Activated naive CD4-positive, alpha-beta T cell treated with anti-CD3 and anti-CD28 coated beads, Interleukin-2, amount 10 ng/mL, durations not matched to agents 7 days and 5 days (primary cell): ENCODE measurements at regions not wholly inside any gene's neighbourhood (a gene's known extent, or its start where the extent isn't known, plus 50 kb on each side); places are given as distances from the start of the nearest gene placed in this dataset.
"Not testable (repeated sequence)": the region's sequence is repeated elsewhere in the genome, so short reads cannot be mapped to it uniquely, and the experiment has no call there.

ENCODE experiments used
- CTCF ChIA-PET: fragments of 350-600 bp; sonication (Branson Sonifier 250); formaldehyde crosslinking; loops from one replicate; lab custom pipeline; 2021; ENCODE audit warnings: antibody characterized with exemption; lab: Charles Lee
- DNase-seq: peaks from one replicate; pipeline ENCODE4 v3.0.0-alpha.2; 2020
- H3K27ac Mint-ChIP-seq: one replicate; pipeline ENCODE4 v1.8.0; 2021; ENCODE audit warnings: mild to moderate bottlenecking, moderate library complexity, mixed read lengths
- H3K27me3 Mint-ChIP-seq: one replicate; pipeline ENCODE4 v1.8.0; 2021; ENCODE audit warnings: mild to moderate bottlenecking, mixed read lengths
- H3K36me3 Mint-ChIP-seq: one replicate; pipeline ENCODE4 v1.8.0; 2021; ENCODE audit warnings: mixed read lengths
- H3K4me1 Mint-ChIP-seq: one replicate; pipeline ENCODE4 v1.8.0; 2021; ENCODE audit warnings: mixed read lengths
- H3K4me3 Mint-ChIP-seq: one replicate; pipeline ENCODE4 v1.8.0; 2021; ENCODE audit warnings: mild to moderate bottlenecking, moderate library complexity, mixed read lengths
- H3K9me3 Mint-ChIP-seq: one replicate; pipeline ENCODE4 v1.8.0; 2021; ENCODE audit warnings: mixed read lengths

DNA sequence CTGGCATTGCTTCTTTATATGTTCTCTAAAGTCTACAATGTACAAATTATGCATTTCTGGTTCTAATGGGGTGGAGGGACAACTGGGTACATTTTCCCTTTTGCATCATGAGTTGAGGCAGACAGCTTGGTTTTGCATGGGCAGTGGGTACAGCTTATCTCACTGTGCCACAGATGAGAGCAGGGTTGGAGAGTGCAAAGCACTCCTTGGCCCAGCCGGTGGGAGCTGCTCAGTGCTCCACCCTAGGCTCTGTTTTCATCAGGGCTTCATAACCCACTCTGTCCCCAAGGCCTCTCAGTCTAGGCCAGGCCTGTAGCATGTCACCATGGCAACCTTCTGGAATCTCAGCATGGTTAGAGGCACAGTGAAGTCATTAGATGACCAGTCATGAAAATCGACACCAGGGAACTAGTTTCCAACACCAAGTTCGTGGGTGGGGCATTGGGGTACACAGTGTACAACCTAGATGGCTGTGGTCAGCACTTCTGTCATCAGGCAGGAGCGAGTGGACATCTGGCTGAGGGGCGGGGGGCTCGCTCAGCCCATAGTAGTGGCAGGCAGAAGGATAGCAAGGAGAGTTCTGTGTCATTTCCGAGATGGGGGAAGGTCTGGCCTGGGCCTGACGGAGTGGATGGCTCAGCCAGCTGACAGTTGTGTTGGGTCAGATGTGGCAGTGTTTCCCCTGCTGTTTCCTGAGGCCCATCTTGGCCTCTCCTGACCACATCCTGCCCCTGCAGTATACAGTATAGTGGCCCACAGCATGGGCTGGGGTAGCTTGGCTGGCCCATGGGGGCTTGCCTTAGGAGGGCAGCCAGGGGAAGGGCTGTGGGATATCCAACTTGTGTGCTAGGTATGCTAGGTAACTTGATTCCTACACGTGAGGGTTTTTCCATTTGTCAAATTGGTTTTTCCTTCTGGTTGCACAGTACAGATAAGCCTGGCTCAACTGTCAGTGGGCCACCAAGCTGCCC lies 75.7 kb upstream of the PRR23C start:
- H3K9me3 Mint-ChIP-seq, result no peaks in the 10 kb centered on the region
- no peak for DNase-seq
- no peaks in the 10 kb centered on the region for H3K27me3 Mint-ChIP-seq
- no peaks in the 10 kb centered on the region for H3K36me3 Mint-ChIP-seq
- H3K4me1 Mint-ChIP-seq, result no peaks in the 10 kb centered on the region
- no peak overlapping the region for H3K4me3 Mint-ChIP-seq
- no peak overlapping the region for H3K27ac Mint-ChIP-seq
- CTCF ChIA-PET, result interaction anchor here (1.4 to 1.5 kb wide), 2 partner anchors 8 to 10 kb away, joined by 4 to 7 read pairs; no protein-coding TSS in a partner anchor

DNA sequence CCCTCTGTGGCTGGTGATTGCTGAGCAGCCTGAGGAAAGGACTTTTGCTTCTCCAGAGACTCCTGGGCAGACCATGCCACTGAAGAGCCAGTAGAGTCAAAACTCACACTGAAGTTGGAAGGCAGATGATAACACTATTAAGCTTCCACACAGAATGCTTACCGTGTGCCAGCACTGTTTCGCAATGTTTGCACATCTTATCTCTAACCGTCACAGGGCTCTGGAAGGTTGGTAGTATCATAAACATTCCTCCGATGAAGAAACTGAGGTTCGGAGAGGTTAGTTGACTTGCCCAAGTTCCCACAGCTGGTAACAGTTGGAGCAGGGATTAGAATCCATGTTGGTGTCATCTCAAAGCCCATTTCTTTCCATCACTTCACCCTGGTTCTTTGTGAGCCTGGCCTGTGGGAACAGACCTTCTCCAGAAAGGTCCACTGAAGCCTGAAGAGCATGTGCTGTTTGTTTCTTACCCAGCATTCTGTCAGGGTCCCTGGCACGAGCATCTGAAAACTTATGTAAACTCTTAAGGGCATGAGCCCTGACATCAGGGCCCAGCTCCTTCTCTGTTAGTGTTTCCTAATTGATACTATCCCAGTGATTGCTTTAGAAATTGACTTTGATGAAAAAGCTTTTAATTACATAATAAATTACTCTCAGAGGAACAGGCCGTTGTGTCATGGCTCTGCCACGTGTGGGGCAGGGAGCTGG lies 77.0 kb upstream of the PRR23C start:
- Mint-ChIP-seq H3K27ac (no peak overlapping the region), H3K27me3 (no peaks in the 10 kb centered on the region), H3K36me3 (no peaks in the 10 kb centered on the region), H3K9me3 (no peaks in the 10 kb centered on the region), H3K4me1 (no peaks in the 10 kb centered on the region), H3K4me3 (no peak overlapping the region)
- CTCF ChIA-PET, result interaction anchor here (1.4 to 1.5 kb wide), 3 partner anchors 9 to 11 kb away, joined by 3 to 7 read pairs (median 4); no protein-coding TSS in a partner anchor
- DNase-seq, result no peak

DNA sequence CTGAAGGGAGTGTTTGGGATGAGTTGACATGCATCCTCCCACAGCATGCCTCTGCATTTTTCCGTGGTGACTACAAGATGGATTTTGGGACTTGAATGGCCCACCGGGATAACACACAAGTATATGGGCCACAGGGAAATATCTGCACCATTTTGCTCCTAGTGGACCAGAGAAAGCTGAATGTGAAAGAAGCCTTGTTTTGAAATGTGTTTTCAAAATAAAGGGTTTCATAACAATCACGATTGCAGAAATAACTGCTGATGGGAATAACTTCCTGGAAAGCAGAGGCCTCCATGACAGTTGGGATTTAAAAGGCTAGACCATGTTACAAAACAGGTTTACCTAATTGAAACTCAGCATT lies 77.5 kb upstream of the PRR23C start:
- CTCF ChIA-PET, result interaction anchor here (1.4 kb wide), 1 partner anchor 10 kb away, joined by 3 read pairs; no protein-coding TSS in a partner anchor

DNA sequence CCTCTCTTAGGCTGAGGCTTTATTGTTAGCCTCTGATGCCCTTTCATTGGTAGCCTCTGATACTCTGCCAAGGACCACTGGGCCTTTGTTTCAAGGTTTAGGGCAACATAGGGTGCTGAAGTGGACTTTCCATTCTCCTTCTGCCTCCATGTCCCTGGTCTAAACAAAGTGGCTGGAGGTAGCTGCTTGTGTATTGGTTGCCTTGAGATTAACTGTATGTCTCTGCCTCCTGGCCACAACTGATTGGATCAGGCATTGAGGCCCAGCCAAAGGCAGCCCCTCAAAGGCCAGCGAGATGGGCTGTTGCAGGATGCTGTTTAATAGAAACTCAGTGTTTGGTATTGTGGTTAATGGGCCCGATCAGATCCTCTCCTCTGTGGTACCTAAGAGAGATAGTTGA lies 77.9 kb upstream of the PRR23C start:
- Mint-ChIP-seq H3K4me3 (no peak overlapping the region), H3K27me3 (no peaks in the 10 kb centered on the region)
- no peak for DNase-seq

More for the DNA sequence above, 77.5 kb upstream of the PRR23C start:
- no peaks in the 10 kb centered on the region for H3K27me3 Mint-ChIP-seq
- H3K4me1 Mint-ChIP-seq, result no peaks in the 10 kb centered on the region
- H3K4me3 Mint-ChIP-seq, result no peak overlapping the region
- H3K9me3 Mint-ChIP-seq, result no peaks in the 10 kb centered on the region
- H3K36me3 Mint-ChIP-seq, result no peaks in the 10 kb centered on the region
- no peak overlapping the region for H3K27ac Mint-ChIP-seq
- no peak for DNase-seq

GRCh38 chr3:139123377-139124095 lies 78.8 kb upstream of the PRR23C start:
- Mint-ChIP-seq H3K27me3 (no peaks in the 10 kb centered on the region), H3K4me1 (no peaks in the 10 kb centered on the region), H3K27ac (no peak overlapping the region), H3K36me3 (no peaks in the 10 kb centered on the region), H3K4me3 (no peak overlapping the region), H3K9me3 (no peaks in the 10 kb centered on the region)
- CTCF ChIA-PET, result no interaction called here
- DNase-seq, result no peak

More for the DNA sequence above, 77.9 kb upstream of the PRR23C start:
- Mint-ChIP-seq H3K36me3 (no peaks in the 10 kb centered on the region), H3K4me1 (no peaks in the 10 kb centered on the region), H3K27ac (no peak overlapping the region), H3K9me3 (no peaks in the 10 kb centered on the region)
- CTCF ChIA-PET, result interaction anchor here (1.4 kb wide), 1 partner anchor 10 kb away, joined by 3 read pairs; no protein-coding TSS in a partner anchor

DNA sequence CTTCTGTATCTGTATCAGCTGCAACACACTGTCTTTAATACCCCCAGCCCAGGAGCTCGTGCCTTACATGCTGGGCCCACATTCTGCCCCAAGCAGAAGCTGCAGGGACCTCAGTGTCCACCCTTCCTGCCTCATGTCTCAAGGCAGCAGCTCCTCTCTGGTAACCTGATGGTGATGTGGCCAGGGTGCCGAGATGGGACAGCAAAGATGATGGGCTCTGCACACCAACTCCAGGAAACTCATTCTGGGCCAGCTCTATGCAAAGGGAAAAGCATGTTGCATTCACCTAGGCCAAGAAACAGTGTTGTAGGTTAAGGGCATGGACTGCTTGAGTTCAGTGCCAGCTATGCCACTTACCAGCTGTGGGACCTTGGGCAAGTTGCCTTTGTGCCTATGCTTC lies 79.5 kb upstream of the PRR23C start:
- Mint-ChIP-seq H3K4me1 (no peaks in the 10 kb centered on the region), H3K27ac (no peak overlapping the region), H3K4me3 (no peak overlapping the region), H3K9me3 (no peaks in the 10 kb centered on the region), H3K27me3 (no peaks in the 10 kb centered on the region), H3K36me3 (no peaks in the 10 kb centered on the region)
- DNase-seq, result no peak
- CTCF ChIA-PET, result no interaction called here

GRCh38 chr3:139127101-139127500 lies 82.4 kb upstream of the PRR23C start:
- Mint-ChIP-seq H3K4me1 (no peaks in the 10 kb centered on the region), H3K27me3 (no peaks in the 10 kb centered on the region), H3K4me3 (no peak overlapping the region), H3K36me3 (no peaks in the 10 kb centered on the region), H3K27ac (no peak overlapping the region), H3K9me3 (no peaks in the 10 kb centered on the region)
- CTCF ChIA-PET, result no interaction called here
- no peak for DNase-seq

DNA sequence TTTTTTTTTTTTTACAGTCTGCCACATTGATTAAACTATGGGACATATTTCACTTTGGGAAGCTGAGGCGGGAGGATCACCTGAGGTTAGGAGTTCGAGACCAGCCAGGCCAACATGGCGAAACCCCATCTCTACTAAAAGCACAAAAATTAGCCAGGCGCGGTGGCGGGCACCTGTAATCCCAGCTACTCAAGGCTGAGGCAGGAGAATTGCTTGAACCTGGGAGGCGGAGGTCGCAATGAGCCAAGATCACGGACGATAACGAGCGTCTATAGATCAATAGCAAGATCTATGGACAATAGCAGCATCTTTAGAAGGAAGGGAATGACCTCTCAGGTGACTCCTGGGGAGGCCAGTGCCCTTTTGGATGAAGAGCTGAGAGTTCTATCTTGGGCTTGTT lies 82.9 kb upstream of the PRR23C start:
- H3K4me3 Mint-ChIP-seq, H3K27ac Mint-ChIP-seq, H3K4me1 Mint-ChIP-seq, H3K36me3 Mint-ChIP-seq, H3K27me3 Mint-ChIP-seq, DNase-seq, CTCF ChIA-PET, H3K9me3 Mint-ChIP-seq: not testable (repeated sequence)

DNA sequence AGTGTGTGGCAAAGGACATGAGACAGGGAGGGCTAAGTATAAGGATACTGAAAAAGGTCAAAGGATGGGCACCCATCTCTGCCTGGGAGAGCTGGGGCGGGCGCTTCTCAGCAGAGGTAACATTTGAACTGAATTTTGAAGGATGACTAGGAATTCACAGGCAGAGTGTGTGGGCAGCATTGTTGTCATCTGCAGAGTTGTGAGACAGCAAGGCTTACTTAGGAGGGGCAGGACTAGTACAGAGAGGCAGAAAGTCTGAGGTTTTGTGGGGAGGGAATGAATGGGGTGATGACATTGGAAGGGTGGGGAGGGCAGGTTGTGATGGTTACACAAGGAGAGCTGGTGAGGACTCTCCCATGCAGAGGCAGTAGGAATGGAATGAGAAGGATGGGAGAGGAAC lies 84.1 kb upstream of the PRR23C start:
- no peak for DNase-seq
- H3K4me3 Mint-ChIP-seq, result no peak overlapping the region
- H3K27ac Mint-ChIP-seq, result no peak overlapping the region
- no peaks in the 10 kb centered on the region for H3K36me3 Mint-ChIP-seq
- H3K9me3 Mint-ChIP-seq, result no peaks in the 10 kb centered on the region
- no peaks in the 10 kb centered on the region for H3K27me3 Mint-ChIP-seq
- H3K4me1 Mint-ChIP-seq, result no peaks in the 10 kb centered on the region
- CTCF ChIA-PET, result no interaction called here

GRCh38 chr3:139129892-139130291 lies 85.2 kb upstream of the PRR23C start:
- Mint-ChIP-seq H3K4me1 (no peaks in the 10 kb centered on the region), H3K27me3 (no peaks in the 10 kb centered on the region), H3K4me3 (no peak overlapping the region), H3K9me3 (no peaks in the 10 kb centered on the region), H3K27ac (no peak overlapping the region), H3K36me3 (no peaks in the 10 kb centered on the region)
- CTCF ChIA-PET, result no interaction called here
- DNase-seq, result no peak

DNA sequence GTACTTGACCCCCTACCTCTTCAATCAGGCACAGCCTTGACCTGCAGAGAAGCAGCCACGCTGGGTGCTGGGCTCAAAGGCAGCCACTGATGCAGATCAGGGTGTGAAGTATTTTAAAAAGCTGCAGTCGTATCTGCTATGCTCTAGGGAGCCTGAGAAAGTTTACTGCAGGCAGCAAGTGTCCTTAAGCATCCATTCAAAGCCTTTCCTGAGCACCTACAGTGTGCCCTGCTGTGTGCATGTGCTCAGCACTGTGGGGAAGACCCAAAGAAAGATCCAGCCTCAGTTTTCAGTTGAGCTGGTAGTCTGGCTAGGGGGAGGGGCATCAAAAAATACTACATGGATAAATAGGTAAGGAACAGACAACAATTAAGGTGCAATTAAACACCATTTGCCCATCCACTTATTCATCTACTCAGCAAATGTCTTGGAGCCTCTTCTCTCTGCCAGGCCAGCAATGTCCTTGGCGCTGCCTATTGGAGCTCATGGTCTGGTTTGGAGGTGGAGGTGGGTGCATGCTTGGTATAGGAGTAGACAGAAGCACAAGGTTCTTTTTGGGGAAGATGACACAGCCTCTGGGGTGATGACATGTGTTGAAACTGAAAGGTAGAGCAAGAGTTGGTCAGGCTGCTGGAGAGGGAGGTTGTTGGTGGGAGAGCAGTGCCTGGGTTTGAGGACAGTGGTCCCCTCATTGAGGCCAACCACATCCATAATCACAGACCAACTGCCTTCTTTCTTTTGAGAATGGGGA lies 85.9 kb upstream of the PRR23C start:
- DNase-seq, result no peak
- Mint-ChIP-seq H3K36me3 (no peaks in the 10 kb centered on the region), H3K9me3 (no peaks in the 10 kb centered on the region), H3K27ac (no peak overlapping the region), H3K4me3 (no peak overlapping the region), H3K4me1 (no peaks in the 10 kb centered on the region), H3K27me3 (no peaks in the 10 kb centered on the region)
- CTCF ChIA-PET, result no interaction called here

- Mint-ChIP-seq H3K4me1 (no peaks in the 10 kb centered on the region), H3K4me3 (no peak overlapping the region), H3K27ac (no peak overlapping the region), H3K27me3 (no peaks in the 10 kb centered on the region), H3K36me3 (no peaks in the 10 kb centered on the region), H3K9me3 (no peaks in the 10 kb centered on the region)
- DNase-seq, result no peak
- CTCF ChIA-PET, result no interaction called here
Observed at GRCh38 chr3:139131951-139132350, 87.3 kb upstream of the PRR23C start.

- Mint-ChIP-seq H3K27ac (no peak overlapping the region), H3K4me1 (no peaks in the 10 kb centered on the region), H3K27me3 (no peaks in the 10 kb centered on the region), H3K36me3 (no peaks in the 10 kb centered on the region), H3K9me3 (no peaks in the 10 kb centered on the region), H3K4me3 (no peak overlapping the region)
- DNase-seq, result no peak
- CTCF ChIA-PET, result no interaction called here
Observed at GRCh38 chr3:139132976-139133375, 88.3 kb upstream of the PRR23C start.
